ENCODE measurements at regions not wholly inside any gene's neighbourhood (a gene's known extent, or its start where the extent isn't known, plus 50 kb on each side); places are given as distances from the start of the nearest gene placed in this dataset.

DNA sequence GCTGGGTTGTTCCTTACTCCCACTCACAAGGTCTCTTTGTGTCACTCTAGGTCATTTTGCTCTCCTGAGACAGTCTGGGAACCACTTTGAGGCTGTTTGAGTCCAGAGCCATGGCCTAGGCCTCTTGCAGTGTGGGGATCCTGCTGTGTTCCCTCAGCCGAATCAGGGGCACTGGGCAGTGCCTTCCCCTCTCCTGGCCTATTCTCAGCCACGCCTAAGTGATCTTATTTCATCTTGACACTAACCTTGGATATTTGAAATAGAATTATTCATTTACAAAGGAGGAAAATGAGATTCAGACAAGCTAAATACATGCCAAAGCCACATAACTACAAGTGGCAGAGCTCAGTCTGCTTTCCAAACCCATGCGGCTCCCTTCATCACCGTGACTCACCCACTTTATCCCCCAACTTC, 557.2 kb upstream of the TBL1XR1 start:
- TF ChIP-seq, protein P1, sequence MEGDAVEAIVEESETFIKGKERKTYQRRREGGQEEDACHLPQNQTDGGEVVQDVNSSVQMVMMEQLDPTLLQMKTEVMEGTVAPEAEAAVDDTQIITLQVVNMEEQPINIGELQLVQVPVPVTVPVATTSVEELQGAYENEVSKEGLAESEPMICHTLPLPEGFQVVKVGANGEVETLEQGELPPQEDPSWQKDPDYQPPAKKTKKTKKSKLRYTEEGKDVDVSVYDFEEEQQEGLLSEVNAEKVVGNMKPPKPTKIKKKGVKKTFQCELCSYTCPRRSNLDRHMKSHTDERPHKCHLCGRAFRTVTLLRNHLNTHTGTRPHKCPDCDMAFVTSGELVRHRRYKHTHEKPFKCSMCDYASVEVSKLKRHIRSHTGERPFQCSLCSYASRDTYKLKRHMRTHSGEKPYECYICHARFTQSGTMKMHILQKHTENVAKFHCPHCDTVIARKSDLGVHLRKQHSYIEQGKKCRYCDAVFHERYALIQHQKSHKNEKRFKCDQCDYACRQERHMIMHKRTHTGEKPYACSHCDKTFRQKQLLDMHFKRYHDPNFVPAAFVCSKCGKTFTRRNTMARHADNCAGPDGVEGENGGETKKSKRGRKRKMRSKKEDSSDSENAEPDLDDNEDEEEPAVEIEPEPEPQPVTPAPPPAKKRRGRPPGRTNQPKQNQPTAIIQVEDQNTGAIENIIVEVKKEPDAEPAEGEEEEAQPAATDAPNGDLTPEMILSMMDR (IDR thresholded peaks at IDR 0.05; ENCODE audit: insufficient read depth, low read depth, low read length), result no peak
- no peak for DNase-seq (ENCODE audit: low read depth)
- no peak overlapping the region for H3K4me3 ChIP-seq (ENCODE audit: low read depth, low read length)

DNA sequence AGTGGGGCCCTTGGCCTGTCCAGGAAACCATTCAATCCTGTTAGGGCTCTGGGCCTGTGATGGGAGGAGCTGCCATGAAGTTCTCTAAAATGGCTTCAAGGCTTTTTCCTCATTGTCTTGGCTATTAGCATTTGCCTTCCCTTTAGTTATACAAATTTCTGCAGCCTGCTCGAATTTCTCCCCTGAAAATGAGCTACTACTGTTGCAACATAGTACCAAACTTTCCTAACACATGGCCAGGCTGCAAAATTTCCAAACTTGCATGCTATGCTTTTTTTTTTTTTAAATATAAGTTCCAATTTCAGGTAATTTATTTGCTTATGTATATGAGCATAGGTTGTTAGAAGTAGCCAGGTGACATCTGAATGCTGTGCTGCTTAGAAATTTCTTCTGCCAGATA, 560.8 kb upstream of the TBL1XR1 start:
- TF ChIP-seq, protein P1 (IDR thresholded peaks at IDR 0.05; ENCODE audit: insufficient read depth, low read depth, low read length), result no peak
- DNase-seq (ENCODE audit: low read depth), result peak; percentile 30
- no peak overlapping the region for H3K4me3 ChIP-seq (ENCODE audit: low read depth, low read length)

DNA sequence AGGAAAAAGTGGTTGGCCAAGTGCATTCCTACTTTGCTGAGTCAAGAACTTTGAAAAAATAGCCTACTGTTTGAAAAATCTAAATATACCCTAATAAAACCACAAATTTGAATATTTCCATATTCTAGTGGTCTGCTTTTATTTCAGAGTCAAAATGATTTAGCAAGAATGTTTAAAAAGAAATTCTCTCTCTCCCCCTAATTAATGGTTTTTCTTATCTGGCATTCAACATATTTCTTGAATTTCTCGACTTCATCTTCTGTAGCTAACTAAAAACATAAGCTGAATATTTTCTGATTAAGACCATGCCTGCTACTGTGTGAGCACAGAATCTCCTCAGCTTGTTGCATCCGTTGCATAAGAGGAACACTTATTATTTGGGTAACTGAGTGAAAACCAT, 563.5 kb upstream of the TBL1XR1 start:
- DNase-seq (ENCODE audit: low read depth), result no peak
- H3K4me3 ChIP-seq (ENCODE audit: low read depth, low read length), result no peak overlapping the region
- TF ChIP-seq, protein P1 (IDR thresholded peaks at IDR 0.05; ENCODE audit: insufficient read depth, low read depth, low read length), result no peak

DNA sequence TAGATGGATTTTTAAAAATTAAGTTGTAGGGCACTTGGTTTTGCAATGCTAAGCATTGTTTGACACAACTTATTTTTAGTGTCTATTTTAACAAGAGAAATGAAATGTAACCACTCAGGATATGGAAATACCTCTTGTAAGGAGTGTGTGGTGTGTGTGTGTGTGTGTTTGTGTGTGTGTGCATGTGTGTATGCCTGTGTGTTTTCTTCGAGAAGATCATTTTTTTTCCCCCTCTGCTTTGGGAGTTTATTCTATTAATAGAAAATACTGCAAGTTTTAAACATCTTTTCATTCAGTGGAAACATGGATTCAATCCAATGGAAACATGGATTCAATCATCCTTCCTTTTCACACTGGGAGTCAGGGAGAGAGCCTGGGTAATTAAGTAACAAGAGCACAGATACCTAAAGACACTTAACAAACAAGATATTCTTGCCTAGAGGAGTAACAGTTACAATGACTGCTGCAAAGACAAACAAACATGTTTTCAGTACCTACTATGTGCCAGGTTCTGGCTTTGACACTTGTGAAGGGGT, 567.2 kb upstream of the TBL1XR1 start:
- TF ChIP-seq, protein P1 (IDR thresholded peaks at IDR 0.05; ENCODE audit: insufficient read depth, low read depth, low read length), result no peak

DNA sequence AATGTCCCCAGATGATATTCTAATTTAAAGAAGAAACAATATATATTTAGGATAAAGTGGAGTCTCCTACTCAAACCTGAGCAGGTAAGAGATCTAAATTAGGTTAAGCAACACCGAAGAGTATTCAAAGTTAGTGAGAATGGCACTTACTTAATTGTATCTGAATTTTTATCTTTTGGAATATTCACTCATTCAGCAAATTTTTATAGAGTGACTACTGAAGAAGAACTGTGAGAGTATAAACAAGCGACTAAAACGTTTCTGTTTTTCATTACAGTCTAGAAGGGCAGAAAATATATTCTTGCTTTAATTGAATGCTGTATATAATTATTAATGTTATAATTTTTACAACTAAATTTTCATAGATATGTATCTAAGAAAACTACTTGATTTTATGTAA, 567.7 kb upstream of the TBL1XR1 start:
- H3K4me3 ChIP-seq (ENCODE audit: low read depth, low read length), result no peak overlapping the region
- TF ChIP-seq, protein P1 (IDR thresholded peaks at IDR 0.05; ENCODE audit: insufficient read depth, low read depth, low read length), result no peak
- DNase-seq (ENCODE audit: low read depth), result no peak

More for the DNA sequence above, 567.2 kb upstream of the TBL1XR1 start:
- peak; percentile 53 for DNase-seq (ENCODE audit: low read depth)
- no peak overlapping the region for H3K4me3 ChIP-seq (ENCODE audit: low read depth, low read length)

DNA sequence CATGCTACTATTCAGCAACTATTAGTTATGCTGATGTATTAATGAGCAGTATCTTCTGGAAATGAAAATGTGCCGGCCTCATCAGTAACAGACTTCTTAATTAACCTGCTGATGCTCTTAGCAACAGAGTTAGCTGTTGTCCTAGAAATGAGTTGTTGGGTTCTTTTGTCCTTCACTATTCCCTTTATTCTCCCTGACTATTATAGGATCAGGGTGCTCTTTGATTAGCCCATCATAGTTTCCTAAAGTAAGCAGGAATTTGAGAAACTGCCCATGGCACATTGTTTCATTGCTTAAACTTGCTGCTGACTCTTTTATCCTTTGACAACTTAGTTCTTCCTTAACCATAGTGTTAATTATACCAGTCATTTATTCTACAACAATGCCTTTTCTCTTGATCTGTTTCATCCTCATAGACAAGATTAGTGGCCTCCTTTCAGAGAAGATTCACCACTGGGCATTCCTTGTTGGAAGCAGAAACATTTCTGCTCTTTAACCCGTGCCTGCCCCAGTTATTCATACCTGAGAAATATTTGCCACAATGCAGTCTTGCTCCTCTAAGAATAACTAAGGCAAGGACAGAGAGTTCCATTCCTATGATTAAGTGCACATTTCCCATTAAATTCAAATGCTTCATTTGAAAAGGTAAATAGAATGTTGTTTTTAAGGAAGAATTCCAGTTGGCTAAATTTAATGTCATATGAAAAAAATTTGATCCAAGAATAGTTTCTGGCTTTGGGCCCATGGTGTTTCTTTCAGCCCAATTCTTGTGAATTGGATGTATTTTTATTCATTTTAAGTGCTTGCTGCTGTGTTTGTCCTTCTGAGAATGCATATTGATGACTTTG, 573.3 kb upstream of the TBL1XR1 start:
- DNase-seq (ENCODE audit: low read depth), result no peak
- TF ChIP-seq, protein P1 (IDR thresholded peaks at IDR 0.05; ENCODE audit: insufficient read depth, low read depth, low read length), result no peak
- no peak overlapping the region for H3K4me3 ChIP-seq (ENCODE audit: low read depth, low read length)
